Stimulated activated CD4-positive, alpha-beta T cell treated with anti-CD3 and anti-CD28 coated beads, Interleukin-2, amount 100 ng/mL, for 4 hours (primary cell): ENCODE measurements at regions not wholly inside any gene's neighbourhood (a gene's known extent, or its start where the extent isn't known, plus 50 kb on each side); places are given as distances from the start of the nearest gene placed in this dataset.
"Not testable (repeated sequence)": the region's sequence is repeated elsewhere in the genome, so short reads cannot be mapped to it uniquely, and the experiment has no call there.

Source experiments
- DNase-seq: peaks from one replicate; pipeline ENCODE4 v3.0.0-alpha.2; 2020; ENCODE audit warnings: low read depth

DNA sequence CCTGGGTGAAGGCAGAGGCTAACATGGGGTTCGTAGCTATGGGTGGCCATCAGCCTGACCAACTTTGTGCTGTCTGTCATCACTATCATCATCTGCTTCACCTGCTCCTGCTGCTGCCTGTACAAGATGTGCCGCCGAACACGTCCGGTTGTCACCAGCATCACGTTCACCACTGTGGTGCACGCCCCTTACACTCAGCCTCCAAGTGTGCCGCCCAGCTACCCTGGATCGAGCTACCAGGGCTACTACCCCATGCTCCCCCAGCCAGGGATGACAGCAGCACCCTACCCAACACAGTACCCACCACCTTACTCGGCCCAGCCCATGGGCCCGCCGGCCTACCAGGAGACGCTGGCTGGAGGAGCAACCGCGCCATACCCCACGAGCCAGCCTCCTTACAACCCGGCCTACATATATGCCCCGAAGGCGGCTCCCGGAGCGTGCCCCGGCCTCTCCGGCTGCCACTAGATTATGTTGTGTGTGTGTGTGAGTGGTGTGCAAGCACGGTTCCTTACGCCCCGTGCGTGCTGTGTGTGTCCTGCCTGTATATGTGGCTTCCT, 213.4 kb upstream of the XIST start:
- no peak for DNase-seq

DNA sequence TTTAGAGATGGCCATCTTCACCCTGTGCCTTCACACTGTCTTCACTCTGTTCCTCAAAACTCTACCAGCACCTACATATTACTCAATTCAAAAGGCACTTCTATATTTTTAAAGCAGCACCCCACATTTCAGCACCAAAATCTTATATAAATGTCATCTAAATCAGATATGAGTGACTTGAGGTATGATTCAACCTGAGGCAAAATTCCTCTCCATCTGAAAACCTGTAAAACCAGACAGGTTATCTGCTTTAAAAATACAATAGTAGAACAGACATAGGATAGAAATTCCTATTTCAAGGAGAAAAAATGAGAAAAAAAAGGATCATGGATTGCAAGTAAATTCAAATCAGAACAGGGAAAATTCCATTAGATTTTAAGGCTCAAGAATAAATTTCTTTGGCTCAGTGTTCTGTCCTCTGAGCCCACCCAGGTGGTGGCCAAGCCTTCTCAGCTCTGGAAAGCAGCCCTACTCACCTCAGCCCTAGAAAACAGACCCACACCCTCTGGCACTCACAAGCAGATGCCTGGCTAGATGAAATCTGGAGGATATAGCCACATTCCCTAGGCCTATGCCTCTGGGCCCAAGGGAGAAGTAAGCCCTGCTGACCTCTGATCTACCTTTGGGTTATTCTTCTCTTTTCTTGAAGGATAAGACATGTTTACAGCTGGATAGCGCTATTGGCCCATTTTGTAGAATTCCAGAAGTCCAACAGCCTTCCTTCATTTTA, 211.1 kb upstream of the XIST start:
- no peak for DNase-seq

- no peak for DNase-seq
These were observed 209.4 kb upstream of the XIST start for GRCh38 chrX:74061879-74062278.

DNA sequence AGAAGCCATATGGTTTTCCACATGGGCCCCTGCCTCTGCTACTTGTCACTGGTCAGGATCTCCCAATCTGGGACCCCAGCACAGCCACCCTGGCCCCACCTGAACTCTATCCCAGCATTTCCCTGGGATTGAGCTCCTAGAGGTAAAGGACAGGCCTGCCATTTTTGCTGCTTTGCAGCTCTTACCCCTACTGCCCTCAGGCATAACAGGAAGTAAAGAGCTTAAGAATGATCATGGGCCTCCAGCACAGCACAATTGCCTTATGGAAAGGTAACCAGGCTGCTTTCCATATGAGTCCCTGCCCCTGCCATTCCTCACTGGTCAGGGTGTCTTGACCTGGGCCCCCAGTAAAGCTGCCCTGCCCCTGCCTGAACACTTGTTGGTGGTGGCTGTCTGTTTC, 196.6 kb upstream of the XIST start:
- no peak for DNase-seq

DNA sequence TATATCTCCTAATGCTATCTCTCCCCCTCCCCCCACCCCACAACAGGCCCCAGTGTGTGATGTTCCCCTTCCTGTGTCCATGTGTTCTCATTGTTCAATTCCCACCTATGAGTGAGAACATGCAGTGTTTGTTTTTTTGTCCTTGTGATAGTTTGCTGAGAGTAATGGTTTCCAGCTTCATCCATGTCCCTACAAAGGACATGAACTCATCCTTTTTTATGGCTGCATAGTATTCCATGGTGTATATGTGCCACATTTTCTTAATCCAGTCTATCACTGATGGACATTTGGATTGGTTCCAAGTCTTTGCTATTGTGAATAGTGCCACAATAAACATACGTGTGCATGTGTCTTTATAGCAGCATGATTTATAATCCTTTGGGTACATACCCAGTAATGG, 181.6 kb upstream of the XIST start:
- DNase-seq: not testable (repeated sequence)

DNA sequence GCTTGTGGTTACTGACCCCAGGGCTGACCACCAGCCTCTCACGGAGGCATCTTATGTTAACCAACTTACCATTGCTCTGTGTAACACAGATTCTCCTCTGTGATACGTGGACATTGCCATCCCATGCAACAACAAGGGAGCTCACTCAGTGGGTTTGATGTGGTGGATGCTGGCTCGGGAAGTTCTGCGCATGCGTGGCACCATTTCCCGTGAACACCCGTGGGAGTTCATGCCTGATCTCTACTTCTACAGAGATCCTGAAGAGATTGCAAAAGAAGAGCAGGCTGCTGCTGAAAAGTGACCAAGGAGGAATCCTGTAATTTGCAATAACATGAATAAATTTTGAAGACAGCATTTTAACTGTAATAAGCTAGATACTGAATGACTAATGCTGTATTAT, 179.0 kb upstream of the XIST start:
- not testable (repeated sequence) for DNase-seq

- not testable (repeated sequence) for DNase-seq
These were observed 178.3 kb upstream of the XIST start for GRCh38 chrX:74030766-74031165.

- DNase-seq: not testable (repeated sequence)
These were observed 172.6 kb upstream of the XIST start for GRCh38 chrX:74025145-74025544.

- no peak for DNase-seq
These were observed 170.7 kb upstream of the XIST start for GRCh38 chrX:74023203-74023602.

DNA sequence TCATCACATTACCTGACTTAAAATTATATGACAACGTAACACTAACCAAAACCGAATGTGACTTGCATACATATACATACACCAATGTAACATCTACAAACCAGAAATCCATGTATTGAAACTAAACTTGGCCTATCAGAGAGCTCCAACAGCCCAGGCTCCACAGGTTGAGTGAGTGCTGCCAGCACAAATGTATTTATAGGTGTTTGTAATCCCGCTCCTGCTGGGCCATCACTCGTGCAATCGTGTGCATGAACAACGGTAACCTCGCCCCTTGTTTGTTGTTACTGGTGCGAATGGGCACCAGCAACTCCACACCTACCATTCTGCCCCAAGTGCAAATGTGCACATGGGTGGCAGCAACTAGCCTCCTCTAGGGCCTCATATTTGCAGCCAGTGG, 165.7 kb upstream of the XIST start:
- no peak for DNase-seq

DNA sequence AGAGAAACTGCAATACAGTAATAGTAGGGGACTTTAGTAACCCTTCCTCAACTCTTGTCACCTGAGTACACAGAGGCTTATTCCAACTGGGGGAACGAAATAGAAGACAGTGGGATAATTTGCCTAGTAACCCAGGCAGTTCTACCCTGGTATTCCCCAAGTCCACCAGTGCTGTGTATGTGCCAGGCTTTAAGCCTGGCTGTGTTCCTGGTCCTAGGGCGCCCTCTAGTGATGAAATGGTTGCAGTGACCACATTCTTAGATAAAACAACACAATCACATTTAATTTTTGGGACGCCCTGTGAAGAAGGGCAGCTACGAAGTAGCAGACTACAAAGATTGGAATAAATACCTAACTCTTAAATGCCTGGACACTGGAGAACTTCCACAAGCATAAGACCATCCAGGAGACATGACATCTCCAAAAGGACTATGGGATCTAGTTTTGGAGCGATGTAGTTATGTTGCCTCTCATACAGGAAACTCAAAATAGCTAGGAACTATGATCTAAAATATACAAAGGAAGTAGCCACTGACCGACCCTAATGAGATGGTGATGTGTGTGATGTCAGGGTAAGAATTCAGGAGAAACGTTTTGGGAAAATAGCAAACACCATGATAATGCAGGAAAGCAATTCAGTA, 163.0 kb upstream of the XIST start:
- DNase-seq: peak; percentile 41

DNA sequence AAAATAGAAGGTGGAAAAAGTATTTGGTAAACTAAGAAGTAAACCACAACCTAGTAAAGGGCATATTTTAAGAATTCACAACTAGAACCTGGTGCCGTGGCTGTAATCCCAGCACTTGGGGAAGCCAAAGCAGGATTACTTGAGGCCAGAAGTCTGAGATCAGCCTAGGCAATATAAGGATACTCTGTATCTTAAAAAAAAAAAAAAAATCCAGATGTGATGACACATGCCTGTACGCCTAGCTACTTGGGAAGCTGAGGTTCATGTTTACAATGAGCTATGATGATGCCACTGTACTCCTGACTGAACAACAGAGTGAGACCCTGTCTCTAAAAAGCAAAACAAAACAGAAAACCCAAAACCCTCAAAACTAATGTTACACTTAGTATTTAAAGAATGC, 156.5 kb upstream of the XIST start:
- no peak for DNase-seq

GRCh38 chrX:73992019-73992418, 139.5 kb upstream of the XIST start:
- no peak for DNase-seq

- no peak for DNase-seq
These were observed 134.7 kb upstream of the XIST start for GRCh38 chrX:73987166-73987565.

DNA sequence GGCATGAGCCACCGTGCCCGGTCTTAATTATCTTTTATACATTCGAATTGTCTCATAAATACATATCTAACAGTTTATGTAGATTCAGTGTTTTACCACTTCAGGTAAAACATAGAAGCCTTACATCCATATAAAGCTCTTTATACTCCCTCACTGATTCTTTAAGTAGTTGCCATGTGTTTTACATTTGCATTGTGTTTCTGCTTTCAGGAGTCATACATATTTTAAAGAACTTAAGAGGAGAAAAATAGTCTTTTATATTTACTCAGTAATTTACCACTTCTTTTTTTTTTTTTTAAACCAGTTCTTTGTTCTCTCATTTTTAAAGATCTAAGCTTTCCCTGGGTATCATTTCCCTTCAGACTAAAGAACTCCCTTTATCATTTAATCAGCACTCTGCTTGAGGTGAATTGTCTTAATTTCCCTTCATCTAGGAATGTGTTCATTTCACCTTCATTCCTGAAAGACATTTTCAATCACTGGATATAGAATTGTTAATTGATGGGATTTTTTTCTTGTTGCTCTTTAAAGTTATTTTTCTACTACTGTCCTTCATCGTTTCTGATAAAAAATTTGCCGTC, 127.1 kb upstream of the XIST start:
- DNase-seq: no peak

DNA sequence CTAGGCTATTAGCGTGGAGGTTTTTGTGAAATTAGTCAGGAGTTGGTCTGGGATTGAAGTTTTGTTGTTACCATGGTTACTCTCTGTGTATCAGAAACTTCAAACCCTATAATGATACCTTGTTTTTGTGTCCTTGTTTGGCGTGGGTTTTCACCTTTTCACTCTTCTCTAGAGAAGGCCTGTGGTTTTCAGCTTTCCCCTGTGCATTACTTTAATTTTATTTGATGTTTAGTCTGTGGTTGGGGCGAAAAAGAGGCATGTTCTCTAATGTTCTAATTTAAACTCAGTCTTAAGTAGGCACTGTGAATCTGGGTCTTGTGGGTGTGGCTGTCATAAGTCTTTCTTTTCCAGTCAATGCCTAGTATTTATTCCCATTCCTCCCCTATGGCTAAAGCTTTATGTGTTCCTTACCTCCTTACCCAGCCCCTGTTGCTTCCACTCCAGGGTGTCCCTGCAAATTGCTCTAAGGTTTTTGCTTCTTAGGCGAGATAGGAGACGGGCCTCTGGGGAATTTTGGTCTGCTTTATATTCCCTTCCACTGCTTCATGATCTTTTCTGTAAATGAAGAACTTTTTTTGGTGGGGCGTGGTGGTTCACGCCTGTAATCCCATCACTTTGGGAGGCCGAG, 125.1 kb upstream of the XIST start:
- DNase-seq: no peak

- DNase-seq: not testable (repeated sequence)
These were observed 114.9 kb upstream of the XIST start for GRCh38 chrX:73967461-73967860.

DNA sequence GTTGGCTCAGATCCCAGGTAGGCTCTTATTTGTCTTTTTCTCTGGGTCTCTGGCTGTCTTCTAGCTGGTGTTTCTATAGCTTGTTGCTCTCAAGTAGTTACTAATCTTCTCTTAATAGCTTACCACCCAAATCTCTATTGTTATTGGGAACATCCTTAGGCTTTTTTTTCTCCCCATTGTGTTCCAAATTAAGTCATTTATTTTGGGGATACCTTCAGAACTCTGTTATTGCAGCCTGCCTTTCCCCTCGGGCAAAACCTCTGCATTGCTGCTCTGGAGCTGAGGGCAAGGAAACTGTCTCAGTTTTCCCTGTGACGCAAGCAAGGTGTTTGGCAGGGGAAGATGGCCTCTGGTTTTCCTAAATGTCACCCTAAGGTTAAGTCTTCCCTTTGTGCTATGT, 113.3 kb upstream of the XIST start:
- DNase-seq: no peak

DNA sequence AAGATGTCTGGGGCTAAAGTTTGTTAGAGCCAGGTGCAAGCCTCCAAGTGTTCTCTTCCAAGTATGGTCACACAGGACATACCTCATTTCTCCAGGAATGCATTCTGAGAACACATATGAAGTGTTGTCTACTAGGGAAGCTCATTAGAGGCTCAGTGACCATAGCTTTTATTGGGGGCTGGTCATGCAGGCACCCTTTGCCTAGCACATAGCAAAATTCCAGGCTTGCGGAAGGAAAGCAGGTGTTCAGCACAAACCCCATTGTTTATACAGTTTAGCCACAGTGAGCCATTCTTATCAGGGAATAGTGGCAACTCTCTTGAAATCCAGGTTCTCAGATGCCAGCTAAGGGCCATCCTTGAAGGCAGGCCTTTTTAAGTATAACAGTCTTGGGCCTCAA, 112.1 kb upstream of the XIST start:
- DNase-seq: no peak

DNA sequence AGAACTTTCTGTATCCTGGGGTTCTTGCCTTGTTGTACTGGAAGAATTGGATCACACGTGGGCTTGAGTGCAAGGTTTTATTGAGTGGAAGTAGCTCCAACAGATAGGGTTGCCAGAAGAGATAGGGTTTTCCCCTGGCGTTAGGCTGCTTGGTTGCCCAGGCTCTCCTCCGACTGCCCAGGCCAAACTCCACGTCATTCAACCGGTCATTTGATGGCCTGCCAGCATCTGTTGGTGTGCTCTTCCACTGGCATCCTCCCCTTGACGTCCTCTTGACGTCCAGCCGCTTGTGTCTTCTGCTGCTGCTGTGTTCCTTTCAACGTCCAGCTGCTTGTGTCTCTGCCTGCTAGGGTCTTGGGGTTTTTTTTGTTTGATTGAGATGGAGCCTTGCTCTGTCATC, 111.2 kb upstream of the XIST start:
- DNase-seq: no peak

DNA sequence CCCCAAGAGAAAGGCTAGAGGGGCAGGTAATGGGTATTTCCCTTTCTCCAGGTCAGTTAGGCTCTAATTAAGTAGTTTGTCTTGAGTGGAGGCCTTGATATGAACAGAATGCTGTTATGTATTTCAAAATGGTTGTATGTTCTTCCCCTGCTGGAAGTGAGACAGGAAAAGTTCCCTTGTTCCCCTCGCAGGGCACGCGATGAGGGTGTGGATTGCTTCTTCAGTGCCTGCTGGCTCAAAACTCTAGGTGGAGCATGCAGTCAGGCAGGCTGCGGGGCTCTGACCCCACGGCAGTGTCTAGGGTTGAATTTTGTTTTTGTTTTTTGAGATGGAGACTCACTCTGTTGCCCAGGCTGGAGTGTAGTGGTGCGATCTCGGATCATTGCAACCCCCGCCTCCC, 110.4 kb upstream of the XIST start:
- no peak for DNase-seq

DNA sequence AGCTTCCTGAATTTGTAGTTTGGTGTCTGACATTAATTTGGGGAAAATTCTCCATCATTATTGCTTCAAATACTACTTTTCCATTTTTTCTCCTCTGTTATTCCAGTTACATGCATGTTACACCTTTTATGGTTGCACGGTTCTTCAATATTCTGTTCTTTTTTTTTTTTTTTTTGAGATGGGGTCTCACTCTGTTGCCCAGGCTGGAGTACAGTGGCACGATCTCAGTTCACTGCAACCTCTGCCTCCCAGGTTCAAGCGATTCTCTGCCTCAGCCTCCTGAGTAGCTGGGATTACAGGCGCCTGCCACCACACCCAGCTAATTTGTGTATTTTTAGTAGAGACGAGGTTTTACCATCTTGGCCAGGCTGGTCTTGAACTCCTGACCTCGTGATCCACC, 109.4 kb upstream of the XIST start:
- DNase-seq: not testable (repeated sequence)

- DNase-seq: no peak
These were observed 92.0 kb upstream of the XIST start for GRCh38 chrX:73944563-73944908.
